ENCODE measurements at regions not wholly inside any gene's neighbourhood (a gene's known extent, or its start where the extent isn't known, plus 50 kb on each side); places are given as distances from the start of the nearest gene placed in this dataset.
A peak's percentile ranks its signal among the peaks of the same experiment; 100 is the strongest.

DNA sequence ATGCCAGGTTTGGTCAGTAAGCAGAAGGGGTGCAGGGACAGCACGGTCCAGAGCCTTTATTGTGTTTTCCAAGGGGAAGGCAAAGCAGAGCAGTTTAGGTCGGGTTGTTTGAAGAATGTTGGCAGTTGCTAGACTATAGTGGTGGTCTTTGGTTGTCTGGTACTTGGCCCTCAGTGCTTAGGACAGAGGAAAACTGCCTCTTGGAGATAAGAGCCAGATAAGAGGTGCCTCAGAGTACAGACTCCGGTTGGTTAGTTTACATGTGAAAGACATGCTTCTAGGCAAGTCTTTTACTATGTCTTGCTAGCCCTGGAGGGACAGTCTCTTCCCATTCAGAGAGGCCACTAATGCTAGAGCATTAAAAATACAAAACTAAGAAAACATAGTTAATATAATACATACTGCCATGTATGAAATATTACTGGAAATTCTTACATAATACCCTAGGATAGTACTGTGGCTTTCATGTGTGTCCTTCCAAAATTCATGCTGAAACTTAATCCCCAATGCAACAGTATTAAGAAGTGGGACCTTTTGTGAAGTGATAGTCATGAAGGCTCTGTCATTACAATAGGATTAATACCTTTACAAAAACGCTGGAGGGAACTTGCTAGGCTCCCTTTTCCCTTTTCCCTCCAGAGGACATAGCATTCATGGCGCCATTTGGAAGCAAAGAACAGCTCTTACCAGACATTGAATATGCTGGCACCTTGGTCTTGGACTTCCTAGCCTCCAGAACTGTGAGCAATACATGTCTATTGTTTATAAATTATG lies 280.4 kb downstream of the TMEM167A start:
- no peak for TF ChIP-seq CTCF (IDR thresholded peaks at IDR 0.05)
- DNase-seq: no peak
- H3K4me1 ChIP-seq: no peaks in the 10 kb centered on the region
- H3K36me3 ChIP-seq (ENCODE audit: insufficient read depth in 1 of 2, low read depth in 1 of 2): no peaks in the 10 kb centered on the region
- H3K27me3 ChIP-seq (ENCODE audit: insufficient read depth in 3 of 3, low read length in 2 of 3): no peaks in the 10 kb centered on the region
- no peak overlapping the region for H3K4me3 ChIP-seq
- H3K9me3 ChIP-seq: no peaks in the 10 kb centered on the region
- intact Hi-C loops (cut with DNase I): no loop called here
- no peak for ATAC-seq
- 63 to 72% (median 66%) methylated on average over 5 of the region's 5 CpGs for WGBS, 3 donors
- no peak overlapping the region for H3K27ac ChIP-seq

DNA sequence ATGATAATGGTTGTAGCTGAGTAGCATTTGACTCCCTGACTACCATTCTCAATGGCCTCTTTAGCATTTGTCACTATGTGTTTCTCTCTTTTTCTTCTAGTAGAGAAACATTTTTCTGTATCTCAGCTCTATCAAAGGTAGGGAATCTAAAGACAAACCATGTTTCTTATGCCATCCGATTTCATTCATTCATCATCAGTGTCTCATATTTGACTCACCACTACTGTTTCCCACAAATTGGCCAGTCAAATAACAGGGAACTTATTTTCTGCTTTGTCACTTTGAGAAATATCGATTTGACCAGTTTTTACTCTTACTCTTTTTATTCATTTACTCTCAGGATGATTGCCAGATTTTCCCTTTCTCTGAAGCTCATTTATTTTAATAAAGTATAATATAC lies 282.3 kb downstream of the TMEM167A start:
- 93 to 95% (median 94%) methylated on average over 2 of the region's 2 CpGs for WGBS, 3 donors
- Histone ChIP-seq H3K4me3 (no peak overlapping the region), H3K27me3 (ENCODE audit: insufficient read depth in 3 of 3, low read length in 2 of 3) (no peaks in the 10 kb centered on the region), H3K36me3 (ENCODE audit: insufficient read depth in 1 of 2, low read depth in 1 of 2) (no peaks in the 10 kb centered on the region), H3K4me1 (no peaks in the 10 kb centered on the region), H3K27ac (no peak overlapping the region), H3K9me3 (no peaks in the 10 kb centered on the region)
- intact Hi-C loops (cut with DNase I): loop anchor here in 1 of 2 donors (5.0 kb wide), 2 partner anchors 153 to 443 kb away; no protein-coding TSS in a partner anchor
- no peak for ATAC-seq
- no peak for DNase-seq
- TF ChIP-seq CTCF (IDR thresholded peaks at IDR 0.05): no peak

- 59 to 82% (median 61%) methylated on average over 4 of the region's 4 CpGs for WGBS, 3 donors
- Histone ChIP-seq H3K36me3 (ENCODE audit: insufficient read depth in 1 of 2, low read depth in 1 of 2) (no peaks in the 10 kb centered on the region), H3K27ac (no peak overlapping the region), H3K9me3 (no peaks in the 10 kb centered on the region), H3K4me1 (no peaks in the 10 kb centered on the region), H3K27me3 (ENCODE audit: insufficient read depth in 3 of 3, low read length in 2 of 3) (no peaks in the 10 kb centered on the region), H3K4me3 (no peak overlapping the region)
- ATAC-seq (no peak), DNase-seq (no peak)
- intact Hi-C loops (cut with DNase I): loop anchor here in 1 of 2 donors (5.0 kb wide), 2 partner anchors 152 to 442 kb away; no protein-coding TSS in a partner anchor
- TF ChIP-seq CTCF (IDR thresholded peaks at IDR 0.05): peak; percentile 54
Measured at GRCh38 chr5:82793808-82794419, 283.3 kb downstream of the TMEM167A start.

DNA sequence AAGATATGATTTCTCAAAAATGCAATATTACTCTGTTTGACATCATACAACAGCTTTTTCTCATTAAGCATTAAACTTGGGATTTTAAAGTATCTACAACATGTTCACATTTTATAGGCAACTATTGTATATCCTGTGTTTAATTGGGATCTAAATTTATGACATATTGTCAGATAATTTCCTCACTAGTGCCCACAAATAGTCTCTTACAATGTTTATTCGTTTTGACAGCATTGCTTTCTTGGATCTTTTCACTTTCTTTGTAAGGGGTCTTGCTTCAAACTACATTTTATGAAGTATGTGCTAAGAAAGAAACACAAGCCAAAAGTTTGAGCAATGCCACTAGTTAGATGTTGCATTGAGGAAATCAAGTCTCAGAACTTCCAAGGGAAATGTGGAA lies 285.1 kb downstream of the TMEM167A start:
- H3K4me3 ChIP-seq: no peak overlapping the region
- H3K36me3 ChIP-seq (ENCODE audit: insufficient read depth in 1 of 2, low read depth in 1 of 2): no peaks in the 10 kb centered on the region
- H3K4me1 ChIP-seq: no peaks in the 10 kb centered on the region
- no peaks in the 10 kb centered on the region for H3K9me3 ChIP-seq
- no peaks in the 10 kb centered on the region for H3K27me3 ChIP-seq (ENCODE audit: insufficient read depth in 3 of 3, low read length in 2 of 3)
- WGBS, 3 donors: 44 to 55% (median 46%) methylated on average over 1 of the region's 1 CpG
- no peak for TF ChIP-seq CTCF (IDR thresholded peaks at IDR 0.05)
- intact Hi-C loops (cut with DNase I): loop anchor here in 1 of 2 donors (5.0 kb wide), 2 partner anchors 150 to 440 kb away; no protein-coding TSS in a partner anchor
- H3K27ac ChIP-seq: no peak overlapping the region
- DNase-seq: no peak
- ATAC-seq: no peak

All from psoas muscle (tissue), 7 donors.